Mucosa of descending colon (tissue), 3 donors: ENCODE measurements at regions not wholly inside any gene's neighbourhood (a gene's known extent, or its start where the extent isn't known, plus 50 kb on each side); places are given as distances from the start of the nearest gene placed in this dataset.

Source experiments
- ATAC-seq: fragments of 200-7000 bp; cut with Tn5 transposase; one replicate; pipeline ENCODE4 v1.9.1; 2020; ENCODE audit warnings: mild to moderate bottlenecking, moderate library complexity
- DNase-seq, 3 donors: peaks; one replicate each; pipeline ENCODE4 v3.0.0-alpha.2; 2020
- H3K36me3 ChIP-seq: fragments of 200-600 bp; one replicate; pipeline ENCODE4 v1.8.0; 2021; ENCODE audit warnings: low read depth, mild to moderate bottlenecking
- H3K4me1 ChIP-seq: fragments of 200-600 bp; one replicate; pipeline ENCODE4 v1.8.0; 2021; ENCODE audit warnings: low read depth, mild to moderate bottlenecking
- H3K4me3 ChIP-seq: fragments of 200-600 bp; one replicate; pipeline ENCODE4 v1.8.0; 2021; ENCODE audit warnings: mild to moderate bottlenecking
- H3K9me3 ChIP-seq: fragments of 200-600 bp; one replicate; pipeline ENCODE4 v1.8.0; 2021; ENCODE audit warnings: mild to moderate bottlenecking
- CTCF ChIP-seq: fragments of 200-600 bp; IDR thresholded peaks from one replicate; pipeline ENCODE4 v1.8.0; 2022; ENCODE audit warnings: antibody characterized with exemption, mild to moderate bottlenecking
- intact Hi-C, 2 donors: fragments of 100-400 bp; cut with DNase I in 1 of 2; cut with micrococcal nuclease in 1 of 2; formaldehyde crosslinking; loops; one replicate each; pipeline versions ENCODE4 v1.11.0 to v1.11.1; 2022; cut with DNase I, micrococcal nuclease
- donor health status: DM: no; HTN: no; CAD: no; lungs with moderate emphysema.
- donor health status: DM: no; HTN: no; CAD: no.
- donor health status: DM: no; HTN: yes; CAD: no.

- H3K4me1 ChIP-seq: no peaks in the 10 kb centered on the region
- intact Hi-C loops: no loop called here
- no peak for TF ChIP-seq CTCF
- no peaks in the 10 kb centered on the region for H3K36me3 ChIP-seq
- ATAC-seq (no peak), DNase-seq (no peak)
- H3K4me3 ChIP-seq: no peak overlapping the region
- no peaks in the 10 kb centered on the region for H3K9me3 ChIP-seq
Measured at GRCh38 chr12:132395908-132396305, 66.5 kb upstream of the GALNT9 start.

- DNase-seq: peak in 1 of 3 donors; percentile 36
- TF ChIP-seq CTCF: no peak
- Histone ChIP-seq H3K4me1 (no peaks in the 10 kb centered on the region), H3K9me3 (no peaks in the 10 kb centered on the region), H3K36me3 (no peaks in the 10 kb centered on the region), H3K4me3 (no peak overlapping the region)
- ATAC-seq: no peak
- intact Hi-C loops: no loop called here
Measured at GRCh38 chr12:132395192-132395907, 66.0 kb upstream of the GALNT9 start.

DNA sequence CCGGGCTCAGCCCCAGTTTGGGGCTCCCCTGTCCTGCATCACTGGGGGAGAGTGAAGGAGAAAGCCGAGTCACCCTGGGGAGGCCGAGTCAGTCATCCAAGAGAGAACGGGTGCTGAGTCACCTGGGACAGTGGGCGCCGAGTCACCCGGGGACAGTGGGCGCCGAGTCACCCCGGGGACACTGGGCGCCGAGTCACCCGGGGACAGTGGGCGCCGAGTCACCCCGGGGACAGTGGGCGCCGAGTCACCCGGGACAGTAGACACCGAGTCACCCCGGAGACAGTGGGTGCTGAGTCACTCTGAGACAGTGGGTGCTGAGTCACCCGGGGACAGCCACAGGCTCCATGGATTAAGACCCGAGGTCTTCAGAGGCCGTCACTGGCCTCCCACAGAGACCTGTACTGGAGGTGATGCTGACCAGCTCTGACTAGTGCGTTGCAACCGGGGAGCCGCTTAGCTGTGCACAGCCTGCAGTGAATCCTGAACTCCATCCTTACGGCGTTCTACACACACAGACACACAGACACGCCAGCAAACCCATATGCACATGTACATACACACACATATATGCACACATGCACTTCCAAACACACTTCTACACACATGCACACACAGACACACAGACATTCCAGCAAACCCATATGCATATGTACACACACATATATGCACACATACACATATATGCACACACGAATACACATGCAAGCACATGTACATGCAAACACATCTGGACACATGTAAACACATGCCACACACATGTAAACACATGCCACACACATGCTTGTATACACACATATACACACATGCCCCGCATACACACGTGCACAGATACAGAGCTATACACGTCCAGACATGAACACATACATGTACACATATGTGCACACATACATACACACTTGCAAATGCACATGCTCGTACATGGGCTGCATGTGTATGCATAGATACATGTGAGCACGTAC lies 64.9 kb upstream of the GALNT9 start:
- no peak for TF ChIP-seq CTCF
- DNase-seq (peak in 1 of 3 donors; percentile 20), ATAC-seq (no peak)
- Histone ChIP-seq H3K4me3 (no peak overlapping the region), H3K9me3 (no peaks in the 10 kb centered on the region), H3K4me1 (no peaks in the 10 kb centered on the region), H3K36me3 (no peaks in the 10 kb centered on the region)
- intact Hi-C loops: no loop called here

DNA sequence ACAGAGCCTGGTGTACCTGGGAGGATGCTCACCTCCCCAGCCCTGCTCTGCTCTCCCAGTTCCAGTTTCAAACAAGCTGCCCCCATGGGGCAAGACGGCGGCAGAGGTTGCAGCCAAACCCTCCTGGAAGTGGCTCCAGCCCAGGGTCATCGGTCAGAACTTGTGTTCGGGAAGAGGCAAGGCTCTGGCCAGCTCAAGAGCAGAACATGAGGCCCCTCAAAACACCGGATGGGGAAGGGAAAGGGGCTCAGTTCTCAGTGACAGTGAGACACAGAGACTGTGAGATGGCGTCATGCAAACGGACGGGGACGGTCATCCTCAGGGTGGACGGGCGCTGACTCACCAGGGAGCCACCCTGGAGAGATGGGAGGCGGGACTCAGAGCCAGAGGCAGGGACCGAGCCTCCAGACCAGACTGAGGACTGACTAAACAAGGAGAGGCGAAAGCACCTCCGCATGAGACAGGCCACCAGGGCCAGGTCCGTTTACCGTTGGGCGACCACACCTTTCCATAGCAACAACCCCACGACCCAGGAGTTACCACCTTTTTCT lies 63.9 kb upstream of the GALNT9 start:
- DNase-seq (peak in 1 of 3 donors; percentile 27), ATAC-seq (no peak)
- no peaks in the 10 kb centered on the region for H3K9me3 ChIP-seq
- no peak for TF ChIP-seq CTCF
- H3K36me3 ChIP-seq: no peaks in the 10 kb centered on the region
- intact Hi-C loops: no loop called here
- H3K4me3 ChIP-seq: no peak overlapping the region
- no peaks in the 10 kb centered on the region for H3K4me1 ChIP-seq

DNA sequence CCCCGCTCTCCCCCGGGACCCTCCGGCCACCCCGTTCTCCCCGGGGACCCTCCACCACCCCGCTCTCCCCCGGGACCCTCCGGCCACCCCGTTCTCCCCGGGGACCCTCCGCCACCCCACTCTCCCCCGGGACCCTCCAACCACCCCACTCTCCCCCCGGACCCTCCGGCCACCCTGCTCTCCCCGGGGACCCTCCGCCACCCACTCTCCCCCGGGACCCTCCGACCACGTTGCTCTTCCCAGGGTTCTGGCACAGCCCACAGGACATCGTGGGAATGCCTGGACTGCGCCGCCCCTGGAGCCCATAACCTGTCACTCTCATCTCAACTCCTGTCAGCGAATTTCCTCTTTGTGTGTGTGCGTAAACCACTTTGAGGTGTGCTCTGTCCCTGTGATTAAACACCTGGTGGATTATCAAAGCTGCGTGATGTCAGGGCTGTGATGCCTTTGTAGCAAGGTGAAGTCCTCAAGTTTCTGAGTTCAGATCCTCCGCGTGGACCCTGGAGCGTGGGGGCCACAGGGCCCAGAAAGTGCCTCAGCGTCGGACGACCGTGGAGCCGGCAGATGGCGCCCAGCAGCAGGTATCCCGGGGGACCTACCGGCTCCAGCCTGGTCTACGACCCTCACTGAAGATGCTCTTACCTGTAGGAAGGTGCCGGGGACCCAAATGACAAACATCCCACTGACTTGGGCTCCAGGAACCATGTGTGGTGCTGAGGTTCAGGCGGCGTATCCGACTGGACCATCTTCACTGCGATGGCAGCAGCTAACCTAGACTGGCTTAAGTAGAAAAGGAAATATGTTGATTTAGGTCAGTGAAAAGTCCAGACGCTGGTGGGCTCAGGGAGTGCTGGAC lies 63.2 kb upstream of the GALNT9 start:
- H3K9me3 ChIP-seq: no peaks in the 10 kb centered on the region
- H3K36me3 ChIP-seq: no peaks in the 10 kb centered on the region
- H3K4me3 ChIP-seq: no peak overlapping the region
- DNase-seq (peak in 1 of 3 donors; percentile 26), ATAC-seq (no peak)
- TF ChIP-seq CTCF: no peak
- intact Hi-C loops: no loop called here
- no peaks in the 10 kb centered on the region for H3K4me1 ChIP-seq
